SK-N-MC (cell line): ENCODE measurements at regions not wholly inside any gene's neighbourhood (a gene's known extent, or its start where the extent isn't known, plus 50 kb on each side); places are given as distances from the start of the nearest gene placed in this dataset.

Experiments used
- EZH2 ChIP-seq: fragments of 200-600 bp; sonication (generic); IDR thresholded peaks from one replicate; pipeline ENCODE4 v1.6.1; 2017; ENCODE audit warnings: antibody characterized with exemption
- FOXP2 ChIP-seq: optimal IDR thresholded peaks from 2 replicates; pipeline ENCODE3; 2011; ENCODE audit warnings: mild to moderate bottlenecking, moderate library complexity; ENCODE audit not compliant: insufficient read depth; ENCODE audit errors: extremely low read length, control extremely low read depth
- POLR2AphosphoS5 ChIP-seq: IDR thresholded peaks from 2 replicates; pipeline ENCODE4 v1.6.1; 2012; ENCODE audit warnings: mild to moderate bottlenecking, low read depth, low read length, borderline replicate concordance

DNA sequence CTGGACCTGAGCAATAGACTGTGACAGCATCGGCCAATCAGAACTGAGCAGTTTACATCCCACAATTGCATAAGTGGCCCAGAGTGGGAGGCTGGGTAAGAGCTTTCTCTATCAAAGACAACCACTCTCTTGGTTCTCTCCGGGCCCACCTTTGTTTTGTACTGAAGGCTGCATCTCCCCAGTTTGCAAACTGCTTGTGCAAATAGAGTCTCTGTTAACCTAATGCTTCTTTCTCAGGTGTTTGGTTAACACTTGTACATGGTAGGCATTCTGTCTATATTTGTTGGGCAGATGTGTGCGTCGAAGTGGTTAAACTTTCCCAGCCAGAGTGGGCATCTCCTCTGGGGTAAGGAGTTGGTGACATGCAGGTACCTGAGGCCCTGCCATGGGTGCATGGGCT is 177.1 kb downstream of the CDH26 start:
- TF ChIP-seq EZH2 (no peak), POLR2AphosphoS5 (no peak), FOXP2 (no peak)
